ENCODE measurements at regions not wholly inside any gene's neighbourhood (a gene's known extent, or its start where the extent isn't known, plus 50 kb on each side); places are given as distances from the start of the nearest gene placed in this dataset.

DNA sequence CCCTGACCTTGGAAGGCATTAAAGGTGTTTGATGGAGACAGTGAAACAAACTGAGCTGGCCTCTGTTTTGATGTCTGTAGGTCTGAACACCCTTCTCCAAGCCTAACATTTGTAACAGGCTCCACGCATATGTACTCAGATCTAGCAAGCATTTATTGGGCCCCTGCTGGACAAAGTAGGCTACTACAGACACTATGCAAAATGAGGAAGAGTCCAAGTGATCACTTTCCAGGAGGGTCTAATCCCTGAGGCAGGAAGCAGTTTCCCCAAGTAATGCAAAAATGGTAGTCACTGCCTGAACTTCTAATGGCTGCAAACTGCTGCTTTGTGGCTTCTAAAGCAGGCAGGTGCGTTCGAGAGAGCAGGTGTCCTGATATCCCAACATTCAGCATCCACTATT lies 405.8 kb downstream of the MED13L start:
- TF ChIP-seq, protein P1, sequence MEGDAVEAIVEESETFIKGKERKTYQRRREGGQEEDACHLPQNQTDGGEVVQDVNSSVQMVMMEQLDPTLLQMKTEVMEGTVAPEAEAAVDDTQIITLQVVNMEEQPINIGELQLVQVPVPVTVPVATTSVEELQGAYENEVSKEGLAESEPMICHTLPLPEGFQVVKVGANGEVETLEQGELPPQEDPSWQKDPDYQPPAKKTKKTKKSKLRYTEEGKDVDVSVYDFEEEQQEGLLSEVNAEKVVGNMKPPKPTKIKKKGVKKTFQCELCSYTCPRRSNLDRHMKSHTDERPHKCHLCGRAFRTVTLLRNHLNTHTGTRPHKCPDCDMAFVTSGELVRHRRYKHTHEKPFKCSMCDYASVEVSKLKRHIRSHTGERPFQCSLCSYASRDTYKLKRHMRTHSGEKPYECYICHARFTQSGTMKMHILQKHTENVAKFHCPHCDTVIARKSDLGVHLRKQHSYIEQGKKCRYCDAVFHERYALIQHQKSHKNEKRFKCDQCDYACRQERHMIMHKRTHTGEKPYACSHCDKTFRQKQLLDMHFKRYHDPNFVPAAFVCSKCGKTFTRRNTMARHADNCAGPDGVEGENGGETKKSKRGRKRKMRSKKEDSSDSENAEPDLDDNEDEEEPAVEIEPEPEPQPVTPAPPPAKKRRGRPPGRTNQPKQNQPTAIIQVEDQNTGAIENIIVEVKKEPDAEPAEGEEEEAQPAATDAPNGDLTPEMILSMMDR (conservative IDR thresholded peaks at IDR 0.05 in 1 of 2, IDR thresholded peaks at IDR 0.05 in 1 of 2; ENCODE audit: low read depth in 1 of 2, low read length in 2 of 2): peak; percentile 54 to 72
- no peak for TF ChIP-seq EZH2 (IDR thresholded peaks at IDR 0.05; ENCODE audit: low read length, missing control alignments)

All from fibroblast of lung (primary cell).